HG02943 (cell line): ENCODE measurements at regions not wholly inside any gene's neighbourhood (a gene's known extent, or its start where the extent isn't known, plus 50 kb on each side); places are given as distances from the start of the nearest gene placed in this dataset.
"Not testable (repeated sequence)": the region's sequence is repeated elsewhere in the genome, so short reads cannot be mapped to it uniquely, and the experiment has no call there.

Experiments
- ATAC-seq: cut with Tn5 transposase; IDR thresholded peaks from one replicate; pipeline ENCODE4 v1.9.1; 2021; ENCODE audit warnings: mild to moderate bottlenecking, low read depth, moderate library complexity; ENCODE audit not compliant: unreplicated experiment

- ATAC-seq: no peak
Observed at GRCh38 chr10:109732254-109732965, 190.9 kb downstream of the XPNPEP1 start.

- not testable (repeated sequence) for ATAC-seq
Observed at GRCh38 chr10:109729895-109730294, 193.4 kb downstream of the XPNPEP1 start.

- ATAC-seq: no peak
Observed at GRCh38 chr10:109727436-109727835, 195.9 kb downstream of the XPNPEP1 start.

GRCh38 chr10:109726473-109726872 is 196.8 kb downstream of the XPNPEP1 start:
- ATAC-seq: no peak

- no peak for ATAC-seq
Observed at GRCh38 chr10:109723305-109723704, 200.0 kb downstream of the XPNPEP1 start.

GRCh38 chr10:109721453-109722064 is 201.8 kb downstream of the XPNPEP1 start:
- no peak for ATAC-seq

GRCh38 chr10:109706026-109706560 is 217.2 kb downstream of the XPNPEP1 start:
- no peak for ATAC-seq

GRCh38 chr10:109701633-109702215 is 221.6 kb downstream of the XPNPEP1 start:
- no peak for ATAC-seq

- ATAC-seq: no peak
Observed at GRCh38 chr10:109698882-109699664, 224.2 kb downstream of the XPNPEP1 start.

GRCh38 chr10:109698086-109698485 is 225.2 kb downstream of the XPNPEP1 start:
- ATAC-seq: no peak

- ATAC-seq: no peak
Observed at GRCh38 chr10:109696981-109697775, 226.1 kb downstream of the XPNPEP1 start.

- ATAC-seq: no peak
Observed at GRCh38 chr10:109696462-109696861, 226.8 kb downstream of the XPNPEP1 start.

- ATAC-seq: no peak
Observed at GRCh38 chr10:109695988-109696387, 227.3 kb downstream of the XPNPEP1 start.

GRCh38 chr10:109689785-109690184 is 233.5 kb downstream of the XPNPEP1 start:
- no peak for ATAC-seq

- ATAC-seq: no peak
Observed at GRCh38 chr10:109679478-109679877, 243.8 kb downstream of the XPNPEP1 start.

GRCh38 chr10:109678857-109679256 is 244.5 kb downstream of the XPNPEP1 start:
- no peak for ATAC-seq

GRCh38 chr10:109676703-109677102 is 246.6 kb downstream of the XPNPEP1 start:
- ATAC-seq: no peak

GRCh38 chr10:109668703-109669102 is 254.6 kb downstream of the XPNPEP1 start:
- no peak for ATAC-seq

GRCh38 chr10:109668154-109668665 is 255.1 kb downstream of the XPNPEP1 start:
- no peak for ATAC-seq

- no peak for ATAC-seq
Observed at GRCh38 chr10:109665321-109665720, 258.0 kb downstream of the XPNPEP1 start.
